ENCODE measurements at regions not wholly inside any gene's neighbourhood (a gene's known extent, or its start where the extent isn't known, plus 50 kb on each side); places are given as distances from the start of the nearest gene placed in this dataset.
"Not testable (repeated sequence)": the region's sequence is repeated elsewhere in the genome, so short reads cannot be mapped to it uniquely, and the experiment has no call there.

- Histone ChIP-seq H2BK5ac (ENCODE audit: low read length) (no peak overlapping the region), H3K79me2 (ENCODE audit: control insufficient read depth, insufficient read depth, low read length) (no peaks in the 10 kb centered on the region), H3K18ac (ENCODE audit: low read length) (no peak overlapping the region), H3K4ac (ENCODE audit: low read depth, low read length) (no peak overlapping the region), H3K4me1 (ENCODE audit: control insufficient read depth, low read depth, low read length) (no peaks in the 10 kb centered on the region), H3K79me1 (ENCODE audit: low read length) (no peaks in the 10 kb centered on the region), H3K56ac (ENCODE audit: low read length) (no peak overlapping the region), H4K5ac (ENCODE audit: low read length) (no peak overlapping the region), H2AK5ac (ENCODE audit: low read length) (no peak overlapping the region), H3K23ac (ENCODE audit: low read length) (no peak overlapping the region), H3K27me3 (ENCODE audit: insufficient read depth, low read length, poor library complexity) (no peaks in the 10 kb centered on the region), H3K4me2 (ENCODE audit: low read length) (no peak overlapping the region), H3K36me3 (ENCODE audit: control insufficient read depth, insufficient read depth, low read length) (no peaks in the 10 kb centered on the region), H3K4me3 (ENCODE audit: low read length) (no peak overlapping the region), H2BK120ac (ENCODE audit: low read depth, low read length) (no peak overlapping the region), H3K9ac (ENCODE audit: low read length) (no peak overlapping the region), H4K8ac (ENCODE audit: low read depth, low read length) (no peak overlapping the region), H2BK15ac (replicated peaks; ENCODE audit: low read depth) (no peak overlapping the region), H3K27ac (ENCODE audit: low read depth, low read length) (no peak overlapping the region)
- DNase-seq, result no peak
- WGBS (ENCODE audit: extremely low coverage, insufficient coverage, low lambda C conversion rate), result no CpG with 5 or more reads among the region's 1 CpG
Observed at GRCh38 chr6:119734227-119734626, 384.7 kb upstream of the MAN1A1 start.

- no peak for DNase-seq
- H3K9ac ChIP-seq (ENCODE audit: low read length), result no peak overlapping the region
Observed at GRCh38 chr6:119728935-119729334, 379.4 kb upstream of the MAN1A1 start.

GRCh38 chr6:119728220-119728750, 378.7 kb upstream of the MAN1A1 start:
- Histone ChIP-seq H3K23ac (ENCODE audit: low read length) (no peak overlapping the region), H2BK120ac (ENCODE audit: low read depth, low read length) (no peak overlapping the region), H3K18ac (ENCODE audit: low read length) (peak overlapping the region; percentile 8), H3K4ac (ENCODE audit: low read depth, low read length) (no peak overlapping the region), H4K8ac (ENCODE audit: low read depth, low read length) (no peak overlapping the region), H3K9ac (ENCODE audit: low read length) (no peak overlapping the region), H2BK15ac (replicated peaks; ENCODE audit: low read depth) (no peak overlapping the region), H3K4me2 (ENCODE audit: low read length) (no peak overlapping the region), H2AK5ac (ENCODE audit: low read length) (no peak overlapping the region), H3K27me3 (ENCODE audit: insufficient read depth, low read length, poor library complexity) (no peaks in the 10 kb centered on the region), H3K79me1 (ENCODE audit: low read length) (no peaks in the 10 kb centered on the region), H4K5ac (ENCODE audit: low read length) (no peak overlapping the region), H3K27ac (ENCODE audit: low read depth, low read length) (peak overlapping the region; percentile 68), H3K4me3 (ENCODE audit: low read length) (no peak overlapping the region), H3K79me2 (ENCODE audit: control insufficient read depth, insufficient read depth, low read length) (no peaks in the 10 kb centered on the region), H3K36me3 (ENCODE audit: control insufficient read depth, insufficient read depth, low read length) (no peaks in the 10 kb centered on the region), H3K4me1 (ENCODE audit: control insufficient read depth, low read depth, low read length) (peaks cover 6% of the 10 kb centered on the region), H2BK5ac (ENCODE audit: low read length) (peak overlapping the region; percentile 64), H3K56ac (ENCODE audit: low read length) (peak overlapping the region; percentile 49)
- no CpG with 5 or more reads among the region's 7 CpGs for WGBS (ENCODE audit: extremely low coverage, insufficient coverage, low lambda C conversion rate)
- DNase-seq, result no peak

More at GRCh38 chr6:119728935-119729334, 379.4 kb upstream of the MAN1A1 start:
- H3K56ac ChIP-seq (ENCODE audit: low read length), result no peak overlapping the region
- H3K79me2 ChIP-seq (ENCODE audit: control insufficient read depth, insufficient read depth, low read length), result no peaks in the 10 kb centered on the region
- no peaks in the 10 kb centered on the region for H3K27me3 ChIP-seq (ENCODE audit: insufficient read depth, low read length, poor library complexity)
- no peak overlapping the region for H3K4me2 ChIP-seq (ENCODE audit: low read length)
- no peaks in the 10 kb centered on the region for H3K36me3 ChIP-seq (ENCODE audit: control insufficient read depth, insufficient read depth, low read length)
- H3K23ac ChIP-seq (ENCODE audit: low read length), result no peak overlapping the region
- no peak overlapping the region for H3K18ac ChIP-seq (ENCODE audit: low read length)
- H2BK5ac ChIP-seq (ENCODE audit: low read length), result no peak overlapping the region
- H3K4me1 ChIP-seq (ENCODE audit: control insufficient read depth, low read depth, low read length), result peaks cover 6% of the 10 kb centered on the region
- no peak overlapping the region for H3K27ac ChIP-seq (ENCODE audit: low read depth, low read length)
- no peak overlapping the region for H2AK5ac ChIP-seq (ENCODE audit: low read length)
- no peak overlapping the region for H3K4ac ChIP-seq (ENCODE audit: low read depth, low read length)
- no peak overlapping the region for H2BK120ac ChIP-seq (ENCODE audit: low read depth, low read length)
- H4K5ac ChIP-seq (ENCODE audit: low read length), result no peak overlapping the region
- H4K8ac ChIP-seq (ENCODE audit: low read depth, low read length), result no peak overlapping the region
- WGBS (ENCODE audit: extremely low coverage, insufficient coverage, low lambda C conversion rate), result no CpG with 5 or more reads among the region's 3 CpGs
- H2BK15ac ChIP-seq (replicated peaks; ENCODE audit: low read depth), result no peak overlapping the region
- H3K4me3 ChIP-seq (ENCODE audit: low read length), result no peak overlapping the region
- H3K79me1 ChIP-seq (ENCODE audit: low read length), result no peaks in the 10 kb centered on the region

GRCh38 chr6:119727504-119728219, 378.1 kb upstream of the MAN1A1 start:
- peak overlapping the region; percentile 66 for H3K4ac ChIP-seq (ENCODE audit: low read depth, low read length)
- no peaks in the 10 kb centered on the region for H3K79me1 ChIP-seq (ENCODE audit: low read length)
- peak overlapping the region; percentile 52 for H3K56ac ChIP-seq (ENCODE audit: low read length)
- peak overlapping the region; percentile 71 for H3K18ac ChIP-seq (ENCODE audit: low read length)
- H2BK15ac ChIP-seq (replicated peaks; ENCODE audit: low read depth), result no peak overlapping the region
- H3K79me2 ChIP-seq (ENCODE audit: control insufficient read depth, insufficient read depth, low read length), result no peaks in the 10 kb centered on the region
- no peak overlapping the region for H2BK120ac ChIP-seq (ENCODE audit: low read depth, low read length)
- DNase-seq, result peak; percentile 95
- no peak overlapping the region for H3K9ac ChIP-seq (ENCODE audit: low read length)
- no peak overlapping the region for H3K4me2 ChIP-seq (ENCODE audit: low read length)
- H3K4me3 ChIP-seq (ENCODE audit: low read length), result no peak overlapping the region
- H4K5ac ChIP-seq (ENCODE audit: low read length), result no peak overlapping the region
- peaks cover 6% of the 10 kb centered on the region for H3K4me1 ChIP-seq (ENCODE audit: control insufficient read depth, low read depth, low read length)
- no peak overlapping the region for H4K8ac ChIP-seq (ENCODE audit: low read depth, low read length)
- peak overlapping the region; percentile 68 for H3K27ac ChIP-seq (ENCODE audit: low read depth, low read length)
- H3K27me3 ChIP-seq (ENCODE audit: insufficient read depth, low read length, poor library complexity), result no peaks in the 10 kb centered on the region
- H3K36me3 ChIP-seq (ENCODE audit: control insufficient read depth, insufficient read depth, low read length), result no peaks in the 10 kb centered on the region
- H3K23ac ChIP-seq (ENCODE audit: low read length), result no peak overlapping the region
- peak overlapping the region; percentile 64 for H2BK5ac ChIP-seq (ENCODE audit: low read length)
- H2AK5ac ChIP-seq (ENCODE audit: low read length), result no peak overlapping the region
- WGBS (ENCODE audit: extremely low coverage, insufficient coverage, low lambda C conversion rate), result no CpG with 5 or more reads among the region's 3 CpGs

- Histone ChIP-seq H3K4ac (ENCODE audit: low read depth, low read length) (peak overlapping the region; percentile 65), H3K18ac (ENCODE audit: low read length) (peak overlapping the region; percentile 71), H3K27ac (ENCODE audit: low read depth, low read length) (peak overlapping the region; percentile 68), H2BK15ac (replicated peaks; ENCODE audit: low read depth) (peak overlapping the region; percentile 42), H4K8ac (ENCODE audit: low read depth, low read length) (peak overlapping the region; percentile 84)
- H3K79me1 ChIP-seq (ENCODE audit: low read length); H3K56ac ChIP-seq (ENCODE audit: low read length); H3K23ac ChIP-seq (ENCODE audit: low read length); H3K4me1 ChIP-seq (ENCODE audit: control insufficient read depth, low read depth, low read length); H2BK120ac ChIP-seq (ENCODE audit: low read depth, low read length); H2BK5ac ChIP-seq (ENCODE audit: low read length); H3K27me3 ChIP-seq (ENCODE audit: insufficient read depth, low read length, poor library complexity); H3K4me3 ChIP-seq (ENCODE audit: low read length); H3K79me2 ChIP-seq (ENCODE audit: control insufficient read depth, insufficient read depth, low read length); DNase-seq; H3K36me3 ChIP-seq (ENCODE audit: control insufficient read depth, insufficient read depth, low read length); H3K4me2 ChIP-seq (ENCODE audit: low read length); H4K5ac ChIP-seq (ENCODE audit: low read length); H3K9ac ChIP-seq (ENCODE audit: low read length); H2AK5ac ChIP-seq (ENCODE audit: low read length): not testable (repeated sequence)
Observed at GRCh38 chr6:119726912-119727311, 377.4 kb upstream of the MAN1A1 start.

GRCh38 chr6:119726086-119726485, 376.5 kb upstream of the MAN1A1 start:
- Histone ChIP-seq H3K36me3 (ENCODE audit: control insufficient read depth, insufficient read depth, low read length) (no peaks in the 10 kb centered on the region), H3K9ac (ENCODE audit: low read length) (no peak overlapping the region), H4K8ac (ENCODE audit: low read depth, low read length) (no peak overlapping the region), H3K4me2 (ENCODE audit: low read length) (no peak overlapping the region), H3K27me3 (ENCODE audit: insufficient read depth, low read length, poor library complexity) (no peaks in the 10 kb centered on the region), H2BK5ac (ENCODE audit: low read length) (no peak overlapping the region), H4K5ac (ENCODE audit: low read length) (no peak overlapping the region), H2BK120ac (ENCODE audit: low read depth, low read length) (no peak overlapping the region), H3K27ac (ENCODE audit: low read depth, low read length) (no peak overlapping the region), H2AK5ac (ENCODE audit: low read length) (no peak overlapping the region), H3K4ac (ENCODE audit: low read depth, low read length) (no peak overlapping the region), H3K56ac (ENCODE audit: low read length) (no peak overlapping the region), H3K18ac (ENCODE audit: low read length) (no peak overlapping the region), H3K4me3 (ENCODE audit: low read length) (no peak overlapping the region), H3K23ac (ENCODE audit: low read length) (no peak overlapping the region), H3K79me1 (ENCODE audit: low read length) (no peaks in the 10 kb centered on the region), H3K79me2 (ENCODE audit: control insufficient read depth, insufficient read depth, low read length) (no peaks in the 10 kb centered on the region), H3K4me1 (ENCODE audit: control insufficient read depth, low read depth, low read length) (peaks cover 6% of the 10 kb centered on the region), H2BK15ac (replicated peaks; ENCODE audit: low read depth) (no peak overlapping the region)
- no peak for DNase-seq
- WGBS (ENCODE audit: extremely low coverage, insufficient coverage, low lambda C conversion rate), result no CpG with 5 or more reads among the region's 4 CpGs

Measured in mesendoderm (in vitro differentiated cells).